ENCODE measurements at regions not wholly inside any gene's neighbourhood (a gene's known extent, or its start where the extent isn't known, plus 50 kb on each side); places are given as distances from the start of the nearest gene placed in this dataset.
"Not testable (repeated sequence)": the region's sequence is repeated elsewhere in the genome, so short reads cannot be mapped to it uniquely, and the experiment has no call there.

GRCh38 chr3:6697285-6697684, 163.6 kb upstream of the GRM7 start:
- intact Hi-C loops (cut with DNase I; ENCODE audit: low total_unique reads), result no loop called here
- whole genome bisulfite sequencing, 2 donors, result 67 to 70% methylated on average over 3 of the region's 3 CpGs
- TF ChIP-seq POLR2A (IDR thresholded peaks at IDR 0.05), result no peak
- TF ChIP-seq CTCF (IDR thresholded peaks at IDR 0.05), result no peak
- no peak for DNase-seq (ENCODE audit: low spot score in 2 of 2)
- no peak overlapping the region for H3K4me3 ChIP-seq (ENCODE audit: low read depth, poor library complexity, severe bottlenecking)

- WGBS, 2 donors, result 80 to 81% methylated on average over 6 of the region's 6 CpGs
- intact Hi-C loops (cut with DNase I; ENCODE audit: low total_unique reads), result no loop called here
These were observed 163.2 kb upstream of the GRM7 start for GRCh38 chr3:6697722-6698121.

GRCh38 chr3:6704817-6705216, 156.1 kb upstream of the GRM7 start:
- DNase-seq (ENCODE audit: low spot score in 2 of 2); H3K4me3 ChIP-seq (ENCODE audit: low read depth, poor library complexity, severe bottlenecking); intact Hi-C loops (cut with DNase I; ENCODE audit: low total_unique reads): not testable (repeated sequence)
- WGBS, 2 donors, result 56 to 68% methylated on average over 5 of the region's 5 CpGs

More at GRCh38 chr3:6697722-6698121, 163.2 kb upstream of the GRM7 start:
- DNase-seq (ENCODE audit: low spot score in 2 of 2), result no peak
- no peak overlapping the region for H3K4me3 ChIP-seq (ENCODE audit: low read depth, poor library complexity, severe bottlenecking)
- TF ChIP-seq CTCF (IDR thresholded peaks at IDR 0.05), result no peak
- no peak for TF ChIP-seq POLR2A (IDR thresholded peaks at IDR 0.05)

GRCh38 chr3:6706777-6707176, 154.1 kb upstream of the GRM7 start:
- intact Hi-C loops (cut with DNase I; ENCODE audit: low total_unique reads), result no loop called here
- 29 to 31% methylated on average over 2 of the region's 2 CpGs for WGBS, 2 donors
- DNase-seq (ENCODE audit: low spot score in 2 of 2), result no peak
- no peak overlapping the region for H3K4me3 ChIP-seq (ENCODE audit: low read depth, poor library complexity, severe bottlenecking)
- no peak for TF ChIP-seq POLR2A (IDR thresholded peaks at IDR 0.05)

GRCh38 chr3:6709178-6709577, 151.7 kb upstream of the GRM7 start:
- H3K4me3 ChIP-seq (ENCODE audit: low read depth, poor library complexity, severe bottlenecking), result no peak overlapping the region
- 81 to 86% methylated on average over 6 of the region's 6 CpGs for WGBS, 2 donors
- DNase-seq (ENCODE audit: low spot score in 2 of 2), result no peak
- TF ChIP-seq POLR2A (IDR thresholded peaks at IDR 0.05) (no peak), CTCF (IDR thresholded peaks at IDR 0.05) (no peak)
- intact Hi-C loops (cut with DNase I; ENCODE audit: low total_unique reads), result no loop called here

GRCh38 chr3:6714962-6715361, 146.0 kb upstream of the GRM7 start:
- intact Hi-C loops (cut with DNase I; ENCODE audit: low total_unique reads), result no loop called here

More at GRCh38 chr3:6714962-6715361, 146.0 kb upstream of the GRM7 start:
- no peak for TF ChIP-seq CTCF (IDR thresholded peaks at IDR 0.05)
- TF ChIP-seq POLR2A (IDR thresholded peaks at IDR 0.05), result no peak
- 87 to 91% methylated on average over 3 of the region's 3 CpGs for WGBS, 2 donors
- DNase-seq (ENCODE audit: low spot score in 2 of 2), result no peak
- no peak overlapping the region for H3K4me3 ChIP-seq (ENCODE audit: low read depth, poor library complexity, severe bottlenecking)
